Endometrial microvascular endothelial cells (primary cell): ENCODE measurements at regions not wholly inside any gene's neighbourhood (a gene's known extent, or its start where the extent isn't known, plus 50 kb on each side); places are given as distances from the start of the nearest gene placed in this dataset.

Experiments used
- in situ Hi-C: cut with HindIII; loops from 2 replicates; pipeline ENCODE4 v1.10.0; 2017; ENCODE audit warnings: low sequenced_read_pairs, low pct_unique_long_range_greater_than_20kb; ENCODE audit errors: inconsistent ontology term

- in situ Hi-C loops = no loop called here
Measured at GRCh38 chr6:170232186-170233002, 58.5 kb downstream of the DLL1 start.

GRCh38 chr6:170231293-170232185 is 59.3 kb downstream of the DLL1 start:
- in situ Hi-C loops = no loop called here

GRCh38 chr6:170230520-170231292 is 60.2 kb downstream of the DLL1 start:
- in situ Hi-C loops = no loop called here

GRCh38 chr6:170229851-170230519 is 60.9 kb downstream of the DLL1 start:
- in situ Hi-C loops = no loop called here

GRCh38 chr6:170229396-170229795 is 61.5 kb downstream of the DLL1 start:
- in situ Hi-C loops = no loop called here

DNA sequence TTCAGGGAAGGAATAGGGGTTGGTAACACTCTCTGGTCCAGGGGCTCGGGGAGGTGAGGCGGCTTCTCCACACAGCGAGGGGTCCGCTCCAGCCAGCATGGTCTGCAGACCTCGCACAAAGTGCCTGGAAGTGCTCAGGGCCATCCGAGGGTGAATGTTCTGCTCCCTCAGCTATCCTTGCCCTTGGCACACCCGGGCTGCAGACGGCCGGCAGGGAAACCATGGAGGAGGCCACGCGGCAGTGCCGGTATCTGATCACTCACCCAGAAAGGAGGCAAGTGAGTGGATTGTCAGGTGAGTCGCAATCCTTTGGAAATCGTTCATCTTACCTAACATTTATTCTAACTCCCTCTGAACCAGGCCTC is 62.0 kb downstream of the DLL1 start:
- in situ Hi-C loops = no loop called here

- in situ Hi-C loops = no loop called here
Measured at GRCh38 chr6:170227996-170228945, 62.6 kb downstream of the DLL1 start.

GRCh38 chr6:170227521-170227983 is 63.3 kb downstream of the DLL1 start:
- in situ Hi-C loops = no loop called here

DNA sequence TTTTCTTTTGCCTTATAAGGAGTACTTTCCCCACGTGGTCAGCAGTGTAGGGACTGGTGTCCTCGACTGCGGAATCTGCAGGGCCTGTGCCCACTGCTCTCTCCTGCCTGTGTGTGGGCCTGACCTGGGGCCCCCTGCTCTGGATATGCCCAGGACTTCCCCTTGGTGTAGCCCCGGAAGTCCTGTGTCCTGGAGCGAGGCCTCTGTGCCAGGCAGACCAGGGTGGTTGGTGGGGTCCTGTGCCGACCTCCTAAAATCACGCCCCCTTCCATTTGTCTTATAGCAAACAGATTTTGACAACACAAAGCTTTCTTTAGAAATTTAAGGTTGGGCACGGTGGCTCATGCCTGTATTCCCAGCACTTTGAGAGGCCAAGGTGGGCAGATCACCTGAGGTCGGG is 64.2 kb downstream of the DLL1 start:
- in situ Hi-C loops = no loop called here

DNA sequence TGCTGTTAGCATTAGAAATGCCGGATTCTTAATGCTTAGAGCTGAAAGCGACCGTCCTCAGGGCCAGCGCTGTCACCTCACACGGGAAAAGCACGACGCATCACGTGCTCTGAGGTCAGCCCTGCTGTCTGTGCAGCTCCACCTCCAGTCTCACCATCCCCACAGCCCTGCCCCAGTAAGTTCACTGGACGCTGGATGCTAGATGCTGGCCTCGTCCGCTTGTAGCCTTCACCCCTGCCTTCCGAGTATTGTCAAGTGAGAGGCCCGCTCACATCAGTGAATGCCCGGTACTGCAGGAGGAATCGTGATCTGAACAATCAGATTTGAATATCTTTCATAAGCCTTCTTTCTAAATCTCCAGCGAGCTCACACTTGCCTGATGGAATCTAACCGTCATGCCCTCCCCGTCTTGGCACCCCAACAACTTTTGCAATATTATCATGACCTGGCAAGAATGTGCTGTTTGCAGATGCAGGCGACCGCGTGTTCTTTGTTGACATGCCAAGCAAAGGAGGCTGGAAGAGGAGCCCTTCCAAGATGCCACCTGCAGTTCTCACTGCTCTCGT is 64.9 kb downstream of the DLL1 start:
- in situ Hi-C loops = no loop called here

DNA sequence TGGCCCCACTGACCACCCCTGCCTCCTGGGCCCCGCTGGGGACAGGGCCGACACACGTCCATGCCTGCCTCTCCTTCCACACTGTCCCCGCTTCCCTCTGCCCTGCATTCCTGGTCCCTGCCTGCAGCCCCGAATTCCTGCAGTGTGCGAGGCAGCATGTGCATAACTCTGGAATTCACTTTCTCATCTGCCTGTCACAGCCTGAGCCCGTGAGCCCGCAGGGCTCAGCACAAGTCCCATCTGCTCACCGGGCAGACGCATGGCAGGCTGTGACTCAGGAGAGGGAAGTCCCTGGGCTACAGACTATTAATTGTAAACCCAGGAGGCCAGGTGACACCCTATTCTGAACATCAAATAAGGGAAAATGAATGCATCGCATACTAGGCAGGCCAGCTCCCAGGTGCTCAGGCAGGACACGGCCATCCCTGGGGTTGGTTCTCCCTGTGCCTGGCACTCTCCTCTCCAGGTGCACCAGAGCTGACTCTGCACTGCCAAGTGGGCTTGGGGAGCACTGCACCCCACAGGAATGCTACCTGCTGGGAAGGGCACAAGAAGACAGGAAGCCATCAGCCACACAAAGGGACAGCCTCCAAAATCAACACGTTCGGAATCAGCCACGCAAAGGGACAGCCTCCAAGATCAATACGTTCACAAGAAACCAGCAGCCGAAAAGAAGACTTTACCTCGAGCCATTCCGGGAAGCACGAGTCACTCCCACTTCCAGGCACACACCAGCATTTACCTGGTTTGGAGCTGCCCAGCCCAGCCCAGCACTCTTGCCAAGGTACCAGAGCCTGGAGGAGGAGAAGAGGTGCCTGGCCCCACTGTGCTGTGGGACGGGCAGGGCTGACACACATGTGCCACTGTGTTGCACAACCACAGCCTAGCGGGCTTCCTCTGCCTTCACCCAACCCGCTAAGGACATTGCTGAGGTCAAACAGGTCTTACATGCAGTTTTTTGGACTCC is 65.9 kb downstream of the DLL1 start:
- in situ Hi-C loops = no loop called here

GRCh38 chr6:170223718-170224693 is 66.9 kb downstream of the DLL1 start:
- in situ Hi-C loops = no loop called here

- in situ Hi-C loops = no loop called here
Measured at GRCh38 chr6:170222498-170223471, 68.1 kb downstream of the DLL1 start.

DNA sequence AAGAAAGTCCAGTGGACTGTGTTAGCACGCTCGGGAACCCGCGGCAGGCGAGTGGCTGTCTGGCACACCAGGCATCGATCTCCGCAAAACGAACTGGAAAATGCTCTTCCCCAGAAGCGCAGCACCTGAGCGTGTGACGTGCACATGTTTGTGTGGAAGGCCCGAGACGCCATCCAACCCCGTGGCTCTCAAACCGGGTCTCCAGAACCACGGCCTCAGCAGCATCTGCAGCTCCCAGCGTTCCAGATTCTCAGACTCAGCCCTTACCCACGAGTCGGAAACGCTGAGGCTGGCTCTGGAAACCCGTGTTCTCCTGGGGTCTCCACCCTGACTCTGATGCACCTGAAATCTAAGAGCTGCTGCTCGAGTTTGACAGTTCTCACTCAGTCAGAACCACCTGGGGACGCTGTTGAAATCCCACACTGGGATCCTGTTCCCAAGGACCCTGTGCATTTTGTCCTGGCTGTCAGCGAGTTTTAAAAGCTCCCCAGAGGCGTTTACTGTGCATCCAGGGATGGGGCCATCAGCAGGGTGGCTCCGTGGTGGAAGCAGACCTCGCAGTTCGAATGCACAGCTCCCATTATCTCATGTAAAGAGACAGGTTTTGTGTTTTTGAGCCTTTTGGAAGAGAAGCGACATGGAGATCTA is 69.0 kb downstream of the DLL1 start:
- in situ Hi-C loops = no loop called here
